Stimulated activated CD8-positive, alpha-beta memory T cell treated with anti-CD3 and anti-CD28 coated beads, Interleukin-2, amount 100 ng/mL, for 48 hours (primary cell): ENCODE measurements at regions not wholly inside any gene's neighbourhood (a gene's known extent, or its start where the extent isn't known, plus 50 kb on each side); places are given as distances from the start of the nearest gene placed in this dataset.

ENCODE experiments used
- DNase-seq, 2 donors: peaks; one replicate each; pipeline ENCODE4 v3.0.0-alpha.2; 2020; ENCODE audit warnings: low read depth in 2 of 2

DNA sequence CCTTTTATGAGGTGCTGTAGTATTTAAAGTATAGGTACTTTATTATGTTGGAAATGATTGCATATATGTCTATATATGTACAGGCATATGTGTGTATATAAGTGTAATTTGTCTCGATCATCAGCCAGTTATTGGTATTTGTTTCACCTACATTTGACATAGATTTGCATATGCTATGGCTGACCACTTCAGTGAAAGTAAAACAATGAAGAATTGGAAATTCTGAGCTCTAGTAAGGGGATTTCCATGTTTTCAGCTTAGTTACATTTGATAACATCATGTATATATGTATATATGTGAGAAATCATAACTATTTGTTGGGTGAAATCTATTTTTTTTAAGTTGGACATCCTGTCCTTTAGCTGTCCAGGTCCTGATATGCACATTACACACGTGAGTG, 1303.9 kb downstream of the EFNB2 start:
- no peak for DNase-seq

- DNase-seq = no peak
Observed at GRCh38 chr13:105220881-105221280, 1314.6 kb downstream of the EFNB2 start.

- DNase-seq = no peak
Observed at GRCh38 chr13:105220063-105220462, 1315.4 kb downstream of the EFNB2 start.

- no peak for DNase-seq
Observed at GRCh38 chr13:105219651-105220050, 1315.8 kb downstream of the EFNB2 start.

- no peak for DNase-seq
Observed at GRCh38 chr13:105213512-105213911, 1322.0 kb downstream of the EFNB2 start.

- no peak for DNase-seq
Observed at GRCh38 chr13:105207572-105208293, 1327.7 kb downstream of the EFNB2 start.

- no peak for DNase-seq
Observed at GRCh38 chr13:105202354-105202753, 1333.1 kb downstream of the EFNB2 start.

- DNase-seq = no peak
Observed at GRCh38 chr13:105201351-105201750, 1334.1 kb downstream of the EFNB2 start.

GRCh38 chr13:105200181-105200580, 1335.3 kb downstream of the EFNB2 start:
- no peak for DNase-seq

GRCh38 chr13:105196052-105196451, 1339.4 kb downstream of the EFNB2 start:
- DNase-seq = no peak

GRCh38 chr13:105193026-105193425, 1342.4 kb downstream of the EFNB2 start:
- no peak for DNase-seq

- DNase-seq = no peak
Observed at GRCh38 chr13:105184201-105184600, 1351.3 kb downstream of the EFNB2 start.

DNA sequence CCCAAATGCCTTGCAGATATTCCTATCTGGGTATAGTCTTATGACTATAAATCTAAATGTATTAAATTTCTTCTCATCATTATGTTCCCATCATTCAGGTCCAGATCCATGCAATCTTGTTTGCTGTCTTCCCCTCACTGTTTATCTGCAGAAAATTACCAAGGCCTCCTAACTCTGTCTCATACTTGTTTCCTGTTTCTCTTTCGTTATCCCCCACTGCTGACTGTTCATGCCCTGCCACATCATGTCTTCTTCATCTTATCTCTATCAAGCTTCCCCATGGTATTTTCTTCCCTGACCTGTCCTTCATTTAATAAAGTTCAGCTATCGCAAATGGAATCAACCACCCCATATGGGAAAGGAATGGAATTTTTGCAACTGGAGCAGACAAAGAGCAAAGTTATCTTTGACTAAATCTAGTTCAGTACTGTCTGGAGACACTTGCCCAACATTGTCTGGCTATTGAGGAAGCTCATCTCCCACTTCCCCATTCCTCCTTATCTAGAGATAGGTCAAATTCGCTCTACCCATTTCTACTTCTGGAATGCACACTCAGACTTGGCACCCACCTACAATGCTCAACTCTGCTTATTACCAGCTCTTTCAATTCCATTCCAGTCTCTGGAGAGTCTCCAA, 1358.1 kb downstream of the EFNB2 start:
- no peak for DNase-seq

GRCh38 chr13:105170438-105170837, 1365.0 kb downstream of the EFNB2 start:
- no peak for DNase-seq

- no peak for DNase-seq
Observed at GRCh38 chr13:105168295-105168694, 1367.2 kb downstream of the EFNB2 start.

DNA sequence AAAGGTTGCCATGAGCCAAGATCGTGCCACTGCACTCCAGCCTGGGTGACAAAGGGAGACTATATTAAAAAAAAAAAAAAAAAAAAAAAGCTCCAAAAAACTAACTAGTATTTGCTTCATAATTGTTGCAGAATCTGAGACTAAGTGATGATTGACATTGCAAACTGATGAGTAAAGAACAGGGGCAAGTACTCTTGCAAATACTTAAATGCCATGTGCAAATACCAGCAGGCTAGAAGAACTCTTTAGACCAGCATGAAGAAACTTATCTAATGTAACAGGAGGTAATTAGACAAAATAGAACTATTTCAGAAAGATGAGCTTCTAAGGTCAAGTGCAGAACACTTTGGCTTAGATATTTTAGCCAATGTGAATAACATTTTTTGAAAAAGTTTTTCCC, 1368.1 kb downstream of the EFNB2 start:
- DNase-seq = no peak

- no peak for DNase-seq
Observed at GRCh38 chr13:105165449-105166125, 1369.9 kb downstream of the EFNB2 start.

DNA sequence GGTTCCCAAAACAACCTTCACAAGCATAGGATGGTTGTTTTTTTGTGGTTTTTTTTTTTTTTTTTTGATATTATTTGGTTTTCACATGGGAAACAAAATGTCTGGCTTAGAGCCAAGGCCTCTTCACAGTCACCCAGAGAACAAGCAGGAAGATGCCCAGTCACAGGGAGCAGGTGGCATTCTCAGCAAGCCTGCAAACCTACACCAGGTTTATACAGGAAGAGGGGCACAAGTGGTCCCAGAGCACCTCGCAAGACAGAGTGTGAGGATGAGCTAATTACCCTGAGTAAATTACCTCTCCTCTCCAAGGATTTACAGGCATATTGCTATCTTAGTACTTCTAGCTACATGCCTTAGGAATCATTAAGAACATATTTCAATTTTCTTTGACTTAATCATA, 1375.6 kb downstream of the EFNB2 start:
- no peak for DNase-seq

DNA sequence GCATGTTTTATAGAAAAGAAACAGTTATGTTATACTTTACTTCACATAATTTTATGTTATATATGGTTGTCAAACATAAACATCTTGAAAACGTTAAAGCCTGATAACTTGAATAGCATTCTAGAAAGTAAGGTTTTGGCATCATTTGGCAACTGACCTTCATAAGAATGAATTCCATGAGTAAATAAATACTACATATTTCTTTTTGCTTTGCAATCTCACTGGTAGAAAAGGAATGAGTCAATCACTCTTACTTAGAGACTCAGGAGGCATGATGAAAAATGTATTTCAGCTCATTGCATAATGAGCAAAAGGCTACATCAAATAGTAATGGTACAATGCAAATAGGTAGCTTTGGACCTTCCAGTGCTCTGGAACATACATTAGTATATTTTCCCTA, 1381.9 kb downstream of the EFNB2 start:
- DNase-seq = no peak

GRCh38 chr13:105151639-105152038, 1383.8 kb downstream of the EFNB2 start:
- DNase-seq = no peak

GRCh38 chr13:105147461-105147860, 1388.0 kb downstream of the EFNB2 start:
- no peak for DNase-seq

DNA sequence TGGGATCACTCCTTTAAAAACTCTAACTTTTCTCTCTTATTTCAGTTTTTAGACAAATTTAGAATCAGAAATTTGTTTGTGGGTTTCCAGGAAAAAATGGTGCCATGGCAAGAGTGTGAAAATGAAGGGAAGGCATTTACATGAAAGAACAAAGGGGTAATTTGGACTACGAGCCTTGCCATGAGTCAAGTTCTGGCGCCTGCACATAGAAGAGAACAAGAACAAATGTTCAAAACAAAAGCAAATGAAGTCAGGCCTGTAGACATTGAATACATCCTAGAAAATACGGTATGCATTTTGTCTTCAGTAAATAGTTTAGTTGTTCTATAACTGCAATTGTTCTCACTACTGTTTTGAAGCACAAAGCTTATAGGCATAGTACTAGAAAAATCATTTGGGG, 1390.5 kb downstream of the EFNB2 start:
- DNase-seq = no peak

- DNase-seq = no peak
Observed at GRCh38 chr13:105144020-105144419, 1391.4 kb downstream of the EFNB2 start.
